ENCODE measurements at regions not wholly inside any gene's neighbourhood (a gene's known extent, or its start where the extent isn't known, plus 50 kb on each side); places are given as distances from the start of the nearest gene placed in this dataset.

GRCh38 chr2:38439863-38440262, 62.8 kb upstream of the ATL2 start:
- Mint-ChIP-seq H3K27me3 (ENCODE audit: unreplicated experiment) (peaks cover 8% of the 10 kb centered on the region), H3K4me1 (ENCODE audit: low read depth, unreplicated experiment) (peaks cover 29% of the 10 kb centered on the region), H3K36me3 (ENCODE audit: unreplicated experiment) (no peaks in the 10 kb centered on the region), H3K9me3 (ENCODE audit: unreplicated experiment) (peaks cover 10% of the 10 kb centered on the region), H3K4me3 (ENCODE audit: unreplicated experiment) (no peak overlapping the region), H3K27ac (ENCODE audit: unreplicated experiment) (no peak overlapping the region)
- TF ChIP-seq CTCF (IDR thresholded peaks at IDR 0.05; ENCODE audit: partially characterized antibody, unreplicated experiment): no peak
- DNase-seq: no peak

GRCh38 chr2:38438883-38439612, 62.0 kb upstream of the ATL2 start:
- Mint-ChIP-seq H3K36me3 (ENCODE audit: unreplicated experiment) (no peaks in the 10 kb centered on the region), H3K4me1 (ENCODE audit: low read depth, unreplicated experiment) (peaks cover 29% of the 10 kb centered on the region), H3K4me3 (ENCODE audit: unreplicated experiment) (peak overlapping the region; percentile 14), H3K9me3 (ENCODE audit: unreplicated experiment) (peaks cover 8% of the 10 kb centered on the region), H3K27ac (ENCODE audit: unreplicated experiment) (peak overlapping the region; percentile 65), H3K27me3 (ENCODE audit: unreplicated experiment) (peaks cover 8% of the 10 kb centered on the region)
- DNase-seq: no peak
- TF ChIP-seq CTCF (IDR thresholded peaks at IDR 0.05; ENCODE audit: partially characterized antibody, unreplicated experiment): no peak

GRCh38 chr2:38438133-38438882, 61.2 kb upstream of the ATL2 start:
- TF ChIP-seq CTCF (IDR thresholded peaks at IDR 0.05; ENCODE audit: partially characterized antibody, unreplicated experiment): no peak
- Mint-ChIP-seq H3K27ac (ENCODE audit: unreplicated experiment) (peak overlapping the region; percentile 65), H3K4me3 (ENCODE audit: unreplicated experiment) (no peak overlapping the region), H3K4me1 (ENCODE audit: low read depth, unreplicated experiment) (peaks cover 30% of the 10 kb centered on the region), H3K27me3 (ENCODE audit: unreplicated experiment) (peaks cover 8% of the 10 kb centered on the region), H3K36me3 (ENCODE audit: unreplicated experiment) (no peaks in the 10 kb centered on the region), H3K9me3 (ENCODE audit: unreplicated experiment) (peaks cover 8% of the 10 kb centered on the region)
- no peak for DNase-seq

- H3K27me3 Mint-ChIP-seq (ENCODE audit: unreplicated experiment): peaks cover 8% of the 10 kb centered on the region
- no peaks in the 10 kb centered on the region for H3K36me3 Mint-ChIP-seq (ENCODE audit: unreplicated experiment)
- H3K4me1 Mint-ChIP-seq (ENCODE audit: low read depth, unreplicated experiment): peaks cover 26% of the 10 kb centered on the region
- no peak overlapping the region for H3K27ac Mint-ChIP-seq (ENCODE audit: unreplicated experiment)
- TF ChIP-seq CTCF (IDR thresholded peaks at IDR 0.05; ENCODE audit: partially characterized antibody, unreplicated experiment): no peak
- no peak overlapping the region for H3K4me3 Mint-ChIP-seq (ENCODE audit: unreplicated experiment)
- DNase-seq: no peak
- H3K9me3 Mint-ChIP-seq (ENCODE audit: unreplicated experiment): peaks cover 8% of the 10 kb centered on the region
Measured at GRCh38 chr2:38436227-38436664, 59.2 kb upstream of the ATL2 start.

GRCh38 chr2:38435775-38436174, 58.7 kb upstream of the ATL2 start:
- H3K27ac Mint-ChIP-seq (ENCODE audit: unreplicated experiment): no peak overlapping the region
- peaks cover 8% of the 10 kb centered on the region for H3K27me3 Mint-ChIP-seq (ENCODE audit: unreplicated experiment)
- no peak for TF ChIP-seq CTCF (IDR thresholded peaks at IDR 0.05; ENCODE audit: partially characterized antibody, unreplicated experiment)
- H3K4me1 Mint-ChIP-seq (ENCODE audit: low read depth, unreplicated experiment): peaks cover 22% of the 10 kb centered on the region
- DNase-seq: no peak
- H3K4me3 Mint-ChIP-seq (ENCODE audit: unreplicated experiment): no peak overlapping the region
- no peaks in the 10 kb centered on the region for H3K36me3 Mint-ChIP-seq (ENCODE audit: unreplicated experiment)
- H3K9me3 Mint-ChIP-seq (ENCODE audit: unreplicated experiment): peaks cover 8% of the 10 kb centered on the region

Data from glutamatergic neuron (in vitro differentiated cells).